Adipose tissue (tissue), 3 donors: ENCODE measurements at regions not wholly inside any gene's neighbourhood (a gene's known extent, or its start where the extent isn't known, plus 50 kb on each side); places are given as distances from the start of the nearest gene placed in this dataset.

ENCODE experiments used
- H3K27ac ChIP-seq: one replicate; pipeline ENCODE4 v1.5.1; 2013; ENCODE audit warnings: low read depth, low read length
- WGBS, 3 donors: extraction: QIAGEN DNeasy Blood & Tissue Kit; methylation state at CpG; one replicate each; pipeline ENCODE4 v1.1.7; 2013; 5-methylcytosine and 5-hydroxymethylcytosine counted together
- donor health status: healthy with polysubstance abuse.
- donor health status: Bipolar disorder and iron deficiency.
- donor health status: healthy.

DNA sequence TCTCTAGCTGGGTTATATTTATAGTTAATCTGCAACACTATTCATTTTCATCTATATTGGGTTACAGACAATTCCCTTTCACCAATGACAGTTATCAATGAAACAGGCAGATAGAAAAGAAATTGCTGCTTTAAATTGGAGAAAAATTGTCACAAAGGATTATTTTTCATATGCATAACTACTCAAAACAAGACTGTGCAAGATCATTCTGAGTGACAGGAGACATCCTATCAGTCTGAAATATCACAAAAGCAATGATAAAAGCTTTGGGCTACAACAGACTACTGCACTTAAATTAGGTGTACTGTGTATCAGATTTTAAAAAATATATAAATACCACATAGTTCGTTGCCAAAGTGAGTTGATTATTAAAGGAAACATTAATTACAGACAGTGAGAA, 722.6 kb downstream of the ARAP2 start:
- 42 to 63% (median 52%) methylated on average over 1 of the region's 1 CpG for WGBS, 3 donors

DNA sequence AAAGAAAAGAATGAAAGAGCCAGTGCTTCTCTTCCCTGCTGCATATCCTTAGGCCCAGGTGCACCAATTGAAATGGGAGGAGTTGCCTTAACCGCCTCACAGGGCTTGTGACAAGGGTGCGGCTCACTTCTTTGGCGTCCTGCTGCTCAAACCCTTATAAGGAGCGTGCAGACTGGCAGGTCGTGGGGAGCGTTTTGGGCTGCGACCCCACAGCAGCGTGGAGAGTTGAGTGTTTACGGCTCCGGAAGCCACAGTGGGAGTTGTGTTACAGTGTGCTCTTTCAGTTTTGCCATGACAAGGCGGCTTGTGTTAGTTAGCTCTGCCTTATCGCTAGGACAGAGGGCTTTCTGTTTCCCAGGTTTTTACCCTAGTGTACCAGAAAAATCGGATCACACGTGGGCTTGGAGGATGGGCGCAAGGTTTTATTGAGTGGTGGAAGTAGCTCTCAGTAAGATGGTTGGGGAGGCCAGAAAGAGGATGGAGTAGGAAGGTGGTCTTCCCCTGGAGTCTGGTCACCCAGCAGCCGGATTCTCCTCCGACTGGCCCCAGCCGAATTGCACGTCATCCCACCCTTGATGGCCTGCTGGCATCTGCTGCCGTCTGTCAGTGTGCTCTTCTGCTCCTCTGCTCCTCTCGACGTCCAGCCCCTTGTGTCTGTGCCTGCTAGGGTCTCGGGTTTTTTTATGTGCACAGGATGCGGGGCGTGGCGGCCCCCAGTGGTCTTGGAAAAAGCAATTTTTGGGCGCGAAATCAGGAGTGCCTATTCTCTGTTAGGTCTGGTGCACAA, 718.9 kb downstream of the ARAP2 start:
- no peak overlapping the region for H3K27ac ChIP-seq
- WGBS, 3 donors, result 64 to 74% (median 72%) methylated on average over 27 to 28 of the region's 28 CpGs

More for the DNA sequence above, 722.6 kb downstream of the ARAP2 start:
- no peak overlapping the region for H3K27ac ChIP-seq

DNA sequence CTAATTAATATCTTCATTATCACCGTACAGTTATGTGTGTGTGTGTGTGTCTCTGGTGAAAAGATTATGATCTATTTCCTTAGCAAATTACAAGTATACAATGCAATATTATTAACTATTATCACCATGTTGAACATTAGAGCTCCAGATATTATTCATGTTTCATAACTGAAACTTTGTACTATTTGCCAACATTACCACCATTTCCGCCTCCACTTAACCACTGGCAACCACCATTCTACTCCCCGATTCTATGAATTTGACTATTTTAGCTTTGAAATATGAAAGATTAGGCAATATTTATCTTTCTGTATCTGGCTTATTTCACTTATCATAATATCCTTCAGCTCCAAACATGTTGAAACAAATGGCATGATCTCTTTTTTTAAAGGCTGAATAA, 717.9 kb downstream of the ARAP2 start:
- no peak overlapping the region for H3K27ac ChIP-seq
- WGBS, 3 donors, result 80 to 87% (median 84%) methylated on average over 3 of the region's 3 CpGs

DNA sequence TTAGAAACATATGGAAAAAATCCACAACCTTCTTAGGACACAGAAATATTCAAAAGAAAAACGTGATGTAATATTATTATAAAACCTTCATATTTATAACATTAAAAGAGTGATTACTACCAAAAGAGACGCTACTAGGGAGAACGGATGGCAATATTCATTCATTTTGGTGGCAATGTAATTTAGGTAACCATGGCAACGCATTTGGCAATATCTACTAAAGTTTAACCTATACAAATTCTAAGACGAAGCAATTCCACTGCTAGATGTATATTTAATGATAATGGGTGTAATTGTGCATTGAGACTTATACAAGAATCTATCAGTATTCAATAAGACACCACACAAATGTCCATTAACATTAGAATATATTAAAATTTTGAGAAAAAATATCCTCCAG, 709.4 kb downstream of the ARAP2 start:
- no peak overlapping the region for H3K27ac ChIP-seq
- 77 to 87% (median 83%) methylated on average over 5 of the region's 5 CpGs for WGBS, 3 donors

DNA sequence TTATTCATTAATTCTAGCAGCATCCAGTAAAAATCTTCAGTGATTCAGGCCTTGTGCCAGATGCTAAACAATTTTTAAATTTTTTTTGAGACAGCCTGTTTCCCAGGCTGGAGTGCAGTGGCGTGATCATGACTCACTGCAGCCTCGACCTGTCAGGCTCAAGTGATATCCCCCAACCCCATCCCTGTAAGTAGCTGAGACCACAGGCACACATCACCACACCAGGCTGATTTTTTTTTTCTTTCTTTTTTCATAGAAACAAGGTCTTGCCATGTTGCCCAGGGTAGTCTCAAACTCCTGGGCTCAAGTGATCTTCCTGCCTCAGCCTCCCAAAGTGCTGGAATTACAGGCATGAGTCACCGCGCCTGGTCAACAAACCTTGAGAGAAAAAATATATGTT, 705.5 kb downstream of the ARAP2 start:
- 67 to 81% (median 72%) methylated on average over 4 of the region's 4 CpGs for WGBS, 3 donors
- no peak overlapping the region for H3K27ac ChIP-seq

DNA sequence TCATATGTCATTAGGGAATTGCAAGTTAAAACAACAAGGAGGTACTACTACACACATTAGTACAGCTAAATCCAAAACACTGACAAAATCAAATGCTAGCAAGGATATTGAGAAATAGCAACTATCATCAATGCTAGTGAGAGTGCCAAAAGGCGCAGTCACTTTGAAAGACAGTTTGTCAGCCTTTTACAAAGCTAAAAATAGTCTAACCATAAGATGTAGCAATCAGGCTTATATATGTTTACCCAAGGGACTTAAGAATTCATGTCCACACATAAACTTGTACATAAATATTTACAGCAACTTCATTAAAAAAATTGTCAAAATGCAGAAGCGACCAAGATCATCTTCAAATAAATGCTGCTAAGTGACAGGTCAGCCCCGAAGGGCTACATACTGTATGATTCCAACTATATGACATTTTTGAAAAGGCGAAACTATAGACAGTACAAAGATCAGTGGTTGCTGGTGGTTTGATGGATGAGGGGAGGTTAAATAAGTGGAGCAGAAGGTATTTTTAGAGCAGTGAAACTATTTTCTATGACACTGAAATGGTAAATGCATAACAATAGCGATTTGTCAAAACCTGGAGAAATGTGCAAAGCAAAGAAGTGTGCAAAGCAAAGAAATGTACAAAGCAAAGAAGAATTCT, 704.8 kb downstream of the ARAP2 start:
- no peak overlapping the region for H3K27ac ChIP-seq
- whole genome bisulfite sequencing, 3 donors, result 75 to 82% (median 81%) methylated on average over 5 of the region's 5 CpGs

DNA sequence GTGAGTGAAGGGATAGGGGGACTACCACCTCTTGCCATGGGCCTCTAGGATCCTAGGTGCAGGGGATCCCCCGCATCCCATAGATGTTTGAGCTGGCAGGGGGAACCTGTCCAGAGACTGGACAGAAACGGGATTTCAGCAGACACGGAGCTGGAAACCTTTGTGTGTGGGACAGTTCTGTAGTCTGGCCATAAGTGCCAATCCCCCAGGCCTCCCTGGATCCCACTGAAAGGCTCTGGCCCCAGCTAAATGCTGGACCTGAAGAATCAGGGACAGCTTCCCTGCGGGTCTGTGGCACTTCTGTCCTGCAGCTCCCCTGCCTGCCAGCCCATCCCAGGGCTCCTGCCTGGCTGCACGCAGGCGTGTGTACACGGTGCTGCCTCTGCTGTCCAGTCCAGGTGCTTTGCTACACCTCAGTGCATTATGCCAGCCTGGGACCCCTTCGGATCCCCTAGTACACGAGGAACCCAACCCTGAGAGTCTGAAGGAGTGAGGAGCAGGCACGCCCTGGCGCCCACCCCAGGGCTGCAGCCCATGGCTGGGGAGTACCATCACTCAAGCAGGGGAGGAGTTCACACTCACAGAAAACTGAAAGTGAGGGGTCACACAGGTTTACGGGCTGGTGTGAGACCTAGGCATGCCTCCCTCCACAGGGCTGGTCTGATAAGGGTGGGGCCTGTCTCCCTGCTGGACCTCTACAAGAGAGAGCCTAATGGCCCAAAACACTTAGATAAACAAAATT, 703.0 kb downstream of the ARAP2 start:
- 80 to 86% (median 85%) methylated on average over 12 of the region's 12 CpGs for WGBS, 3 donors
- H3K27ac ChIP-seq, result no peak overlapping the region

DNA sequence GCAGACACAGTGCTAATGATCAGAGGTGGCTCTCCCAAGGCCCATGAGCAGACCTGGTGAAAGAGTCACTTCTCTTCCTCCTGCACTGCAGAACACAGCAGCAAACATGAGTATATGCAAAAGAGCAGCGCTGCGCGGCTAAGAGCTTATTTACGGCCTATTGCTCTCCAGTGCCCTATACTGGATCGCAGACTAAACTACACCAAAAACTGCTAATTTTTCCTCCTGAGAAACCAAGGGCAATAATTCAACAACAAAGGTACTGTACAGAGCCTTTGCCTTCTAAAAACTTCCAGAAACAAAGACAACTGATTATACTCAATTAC, 702.5 kb downstream of the ARAP2 start:
- WGBS, 3 donors, result 81 to 92% (median 86%) methylated on average over 5 of the region's 5 CpGs
- H3K27ac ChIP-seq, result no peak overlapping the region

DNA sequence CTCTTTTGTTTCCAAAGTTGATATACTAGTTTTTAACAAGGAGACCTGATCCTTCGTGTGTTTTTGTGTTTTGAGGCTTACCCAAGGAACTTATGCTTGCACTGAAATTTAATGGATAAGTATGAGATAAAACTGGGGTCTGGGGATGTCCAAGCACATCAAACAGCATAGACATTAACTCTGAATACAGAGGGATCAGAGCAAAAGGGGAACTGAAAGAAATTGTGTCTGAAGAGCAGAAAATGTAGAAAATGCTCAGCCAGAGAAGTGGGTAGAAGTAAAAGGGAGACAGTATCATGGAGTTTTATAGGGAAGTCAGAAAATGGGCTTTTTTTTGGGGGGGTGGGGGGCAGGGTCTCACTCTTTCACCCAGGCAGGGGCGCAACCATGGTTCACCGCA, 695.4 kb downstream of the ARAP2 start:
- WGBS, 3 donors, result 76 to 88% (median 86%) methylated on average over 3 of the region's 3 CpGs
- no peak overlapping the region for H3K27ac ChIP-seq

DNA sequence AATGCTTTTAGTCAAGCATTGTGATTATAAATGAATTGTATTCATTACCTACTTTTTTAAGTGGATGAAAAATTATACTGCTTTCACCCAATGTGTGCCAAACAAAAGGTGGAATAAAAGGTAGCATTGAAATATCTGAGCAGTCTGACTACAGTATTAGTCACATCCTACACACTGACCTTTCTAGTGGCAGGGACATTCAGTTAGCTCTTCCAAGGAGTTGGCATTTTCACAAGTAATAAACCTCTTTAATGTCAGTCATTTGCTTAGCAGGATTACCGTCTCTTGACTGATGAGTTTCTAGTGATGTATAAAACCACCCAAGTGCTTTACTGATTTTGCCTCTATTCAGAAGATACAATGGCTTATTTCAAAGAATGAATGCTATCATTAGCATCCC, 687.9 kb downstream of the ARAP2 start:
- no peak overlapping the region for H3K27ac ChIP-seq
- 78 to 88% (median 82%) methylated on average over 1 of the region's 1 CpG for WGBS, 3 donors

DNA sequence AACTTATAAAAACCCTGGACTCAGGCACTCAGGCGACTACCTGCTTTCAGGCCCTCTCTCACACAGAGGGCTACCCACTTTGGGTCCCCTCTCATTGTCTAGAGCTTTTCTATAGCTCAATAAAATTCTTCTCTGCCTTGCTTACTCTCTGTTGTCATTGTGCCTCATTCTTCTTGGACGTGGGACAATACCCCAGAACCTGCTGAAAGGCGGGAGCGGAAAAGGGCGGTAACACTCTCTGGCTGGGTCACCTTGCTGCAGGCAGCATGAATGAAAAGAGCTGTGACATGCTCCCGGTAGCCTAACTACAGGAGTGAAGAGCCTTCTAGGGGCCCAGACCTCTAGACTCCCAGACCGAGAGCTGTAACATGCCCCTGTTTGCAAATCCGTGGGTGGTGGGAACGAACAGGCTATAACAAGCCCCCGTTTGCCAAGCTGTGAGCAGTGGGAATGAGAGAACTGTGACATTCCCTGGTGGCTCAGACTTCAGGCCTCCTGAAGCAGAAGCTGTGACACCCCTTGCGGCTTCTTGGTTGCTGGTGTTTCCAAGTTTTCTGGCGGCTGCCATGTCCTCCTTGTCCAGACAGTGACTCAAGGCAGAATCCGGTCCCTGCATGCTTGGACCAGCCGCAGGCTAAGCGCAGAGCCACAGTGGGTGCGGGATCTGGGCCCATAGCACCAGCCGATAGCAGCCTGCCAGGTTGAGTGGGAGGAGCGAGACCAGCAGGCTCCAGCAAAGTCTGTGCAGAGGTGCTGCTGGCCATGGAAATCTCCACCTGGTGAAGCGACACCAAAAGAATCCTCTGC, 684.6 kb downstream of the ARAP2 start:
- WGBS, 3 donors, result 88 to 95% (median 94%) methylated on average over 19 of the region's 19 CpGs
- H3K27ac ChIP-seq, result no peak overlapping the region

DNA sequence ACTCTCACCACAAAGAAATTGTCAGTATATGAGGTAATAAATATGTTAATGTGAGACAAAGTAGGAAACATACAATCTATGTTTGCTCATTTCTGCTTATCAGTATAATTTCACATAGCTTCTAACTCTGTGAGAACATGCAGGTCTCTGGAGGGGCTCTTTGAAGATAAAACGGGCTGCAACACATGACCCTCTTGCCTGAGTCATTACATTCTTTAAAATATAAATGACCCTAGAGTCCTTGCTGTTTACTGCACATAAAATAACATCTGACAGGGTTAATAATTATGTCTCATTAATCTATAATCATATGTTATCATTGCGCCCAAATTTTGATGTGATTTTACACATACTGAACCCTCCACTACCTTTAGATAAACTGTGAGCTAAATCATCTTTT, 681.5 kb downstream of the ARAP2 start:
- 12 to 45% (median 32%) methylated on average over 2 of the region's 2 CpGs for WGBS, 3 donors
- H3K27ac ChIP-seq, result no peak overlapping the region

DNA sequence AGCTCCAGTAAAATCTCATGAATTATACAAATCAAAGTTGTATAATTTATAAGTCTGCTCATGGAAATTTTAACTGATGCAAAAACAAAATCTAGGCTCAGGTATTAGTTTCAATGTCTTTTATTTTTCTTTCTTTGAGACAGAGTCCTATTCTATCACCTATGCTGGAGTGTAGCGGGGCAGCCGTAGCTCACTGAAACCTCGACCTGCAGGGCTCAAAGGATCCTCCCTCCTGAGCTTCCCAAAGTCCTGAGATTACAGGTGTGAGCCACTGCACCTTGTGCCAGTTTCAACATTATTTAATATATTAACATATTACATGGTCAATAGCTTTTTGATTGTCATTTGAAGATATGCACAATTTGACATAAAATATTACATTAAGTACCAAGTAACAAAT, 678.7 kb downstream of the ARAP2 start:
- H3K27ac ChIP-seq, result no peak overlapping the region
- WGBS, 3 donors, result 68 to 86% (median 81%) methylated on average over 3 of the region's 3 CpGs

DNA sequence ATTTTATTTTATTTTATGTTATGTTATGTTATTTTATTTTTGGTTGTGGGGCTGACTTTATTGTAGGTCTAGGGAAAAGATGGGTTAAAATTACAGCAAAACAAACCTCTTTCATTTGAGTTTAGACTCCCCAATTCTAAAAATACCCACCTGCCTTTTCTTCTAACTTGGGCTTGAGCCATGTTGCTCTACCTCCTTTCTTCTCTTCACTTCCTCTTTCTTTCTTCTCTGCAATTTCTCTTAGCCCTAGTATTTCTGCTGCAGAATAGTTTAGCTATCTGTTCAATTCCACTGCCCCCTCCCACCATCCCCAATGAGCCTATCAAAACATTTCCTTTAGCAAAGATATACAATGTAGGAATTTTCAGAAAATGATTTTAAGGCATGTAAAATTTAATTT, 653.3 kb downstream of the ARAP2 start:
- no peak overlapping the region for H3K27ac ChIP-seq

DNA sequence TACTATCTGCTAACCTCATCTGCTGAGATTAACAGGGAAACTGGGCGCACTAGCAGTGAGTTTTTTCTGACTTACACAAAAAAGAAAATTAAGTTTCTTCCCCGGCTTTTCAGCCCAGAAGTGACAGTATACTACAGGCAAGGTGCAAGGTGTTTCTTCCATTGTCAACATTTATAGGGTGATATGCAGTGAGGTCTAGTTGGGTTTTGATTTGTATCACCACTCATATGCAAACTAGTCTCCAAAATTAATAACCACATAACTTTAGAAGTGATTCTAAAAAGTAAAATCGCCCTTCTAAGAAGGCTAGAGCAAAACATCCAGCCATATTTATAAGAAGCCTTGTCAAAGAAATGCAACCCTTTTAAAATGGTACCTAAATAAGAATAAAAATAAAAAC, 640.1 kb downstream of the ARAP2 start:
- no peak overlapping the region for H3K27ac ChIP-seq
- 74 to 85% (median 75%) methylated on average over 3 of the region's 3 CpGs for WGBS, 3 donors

DNA sequence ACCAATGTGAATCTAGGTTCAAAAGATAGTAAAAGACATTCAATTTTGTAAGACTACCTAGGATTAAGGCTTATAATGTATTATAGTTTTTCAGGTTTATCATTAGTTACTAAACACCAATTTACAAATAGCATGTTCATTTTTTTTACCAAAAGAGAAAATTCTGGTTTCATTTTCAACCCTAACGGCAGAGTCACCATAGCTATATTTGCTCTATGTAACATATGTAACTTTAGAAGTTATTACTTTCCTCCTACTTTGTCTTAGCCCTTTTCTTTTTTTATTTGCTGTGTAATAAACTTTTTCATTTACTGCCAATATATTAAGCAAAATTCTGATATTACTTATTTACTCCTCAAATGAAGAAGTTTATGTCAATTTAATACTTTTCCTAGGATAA, 639.6 kb downstream of the ARAP2 start:
- WGBS, 3 donors, result 70 to 86% (median 77%) methylated on average over 1 of the region's 1 CpG
- H3K27ac ChIP-seq, result no peak overlapping the region

DNA sequence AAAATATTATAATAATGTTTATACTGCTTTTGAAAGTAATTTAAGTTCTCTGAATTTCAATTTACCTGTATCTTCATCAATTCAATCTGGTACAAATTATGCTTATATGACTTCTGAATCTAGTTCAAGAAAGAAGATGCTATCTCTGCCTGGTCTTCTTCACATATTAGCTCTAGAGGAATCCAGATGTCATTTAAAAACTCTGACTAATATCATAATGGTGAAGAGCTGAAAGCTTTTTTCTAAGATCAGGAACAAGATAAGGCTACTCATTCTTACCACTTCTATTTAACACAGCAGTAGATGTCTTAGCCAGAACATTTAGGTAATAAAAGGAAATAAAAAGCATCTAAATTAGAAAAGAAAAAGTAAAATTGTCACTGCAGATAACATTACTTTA, 636.1 kb downstream of the ARAP2 start:
- H3K27ac ChIP-seq, result no peak overlapping the region

DNA sequence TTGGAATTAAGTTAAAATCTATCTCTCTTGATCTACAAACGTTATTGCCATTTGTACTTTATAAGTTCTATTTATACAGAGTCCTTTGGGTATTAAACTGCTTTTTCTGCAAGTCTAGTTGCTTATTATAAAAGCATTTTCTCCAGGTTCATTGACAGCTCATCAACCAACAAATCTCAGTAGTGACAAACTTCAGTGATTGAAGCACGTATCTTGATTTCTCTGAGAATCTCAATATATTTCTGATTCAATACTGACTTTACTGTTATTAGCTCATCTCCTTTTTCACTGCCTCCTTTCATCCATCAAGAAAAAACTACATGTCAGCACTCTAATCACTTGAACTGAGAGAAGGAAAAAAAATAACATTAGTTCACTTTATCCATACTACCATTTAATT, 630.2 kb downstream of the ARAP2 start:
- no peak overlapping the region for H3K27ac ChIP-seq
- 36 to 66% (median 64%) methylated on average over 2 of the region's 2 CpGs for WGBS, 3 donors

DNA sequence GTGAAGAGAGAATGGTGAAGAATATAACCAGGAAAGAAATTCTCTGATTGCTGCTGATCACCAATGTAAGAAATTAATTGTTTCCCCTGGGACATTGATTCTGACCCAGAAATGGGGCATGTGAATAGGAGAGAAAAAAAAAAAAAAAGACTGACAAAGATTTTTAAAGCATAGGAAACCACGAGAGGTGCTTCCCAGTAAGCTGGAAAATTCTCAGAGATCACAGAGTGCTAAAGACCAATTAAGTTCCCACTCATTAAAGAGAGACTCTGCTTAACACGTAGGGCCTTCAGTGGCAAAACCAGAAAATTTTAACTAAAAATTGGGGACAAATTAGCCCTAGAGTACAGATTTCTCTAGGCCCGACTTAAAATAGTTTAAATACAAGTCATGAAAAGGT, 604.4 kb downstream of the ARAP2 start:
- no peak overlapping the region for H3K27ac ChIP-seq
- WGBS, 3 donors, result 52 to 72% (median 71%) methylated on average over 3 of the region's 3 CpGs
